ENCODE measurements at regions not wholly inside any gene's neighbourhood (a gene's known extent, or its start where the extent isn't known, plus 50 kb on each side); places are given as distances from the start of the nearest gene placed in this dataset.
A peak's percentile ranks its signal among the peaks of the same experiment; 100 is the strongest.

DNA sequence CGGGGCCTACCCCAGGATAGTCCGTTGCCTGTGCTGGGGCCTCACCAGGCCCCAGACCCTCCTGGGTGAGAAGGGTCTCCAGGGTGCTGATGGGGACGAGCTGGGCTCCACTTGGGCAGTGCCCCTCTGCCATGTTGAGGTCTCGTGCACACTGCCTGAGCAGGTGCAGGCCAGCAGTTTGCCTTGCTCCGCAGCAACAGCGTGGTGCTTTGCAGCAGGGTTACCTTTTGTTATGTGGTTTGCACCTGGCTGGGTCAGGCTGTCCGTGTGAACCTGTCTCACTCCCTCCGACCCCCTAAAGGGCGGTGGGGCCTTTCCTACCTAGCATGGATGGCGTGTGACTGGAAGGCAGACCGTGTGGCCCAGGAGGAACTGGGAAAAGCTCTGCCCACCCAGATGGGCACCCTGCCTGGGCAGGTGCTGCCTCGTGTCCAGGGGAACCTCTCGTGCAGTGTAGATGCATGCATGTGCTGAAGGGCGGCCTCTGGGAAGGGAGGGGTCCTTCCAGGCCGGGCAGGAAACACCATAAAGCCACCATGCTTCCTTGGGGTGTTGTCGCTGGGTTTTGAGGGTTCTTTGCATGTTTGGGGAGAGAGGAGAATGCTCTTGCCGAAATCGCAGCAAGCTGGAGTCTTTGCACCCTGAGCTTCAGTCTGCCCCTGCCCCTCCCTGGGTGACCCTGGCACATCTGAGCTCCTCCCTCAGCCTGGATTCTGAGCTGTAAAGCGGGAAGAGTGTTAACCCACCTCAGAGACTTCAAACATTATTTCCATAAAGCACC lies 75.4 kb upstream of the PPARA start:
- Histone ChIP-seq H2BK12ac (ENCODE audit: insufficient read length, low read depth, low read length) (no peak overlapping the region), H3K14ac (ENCODE audit: insufficient read depth, low read length) (no peak overlapping the region), H4K91ac (ENCODE audit: insufficient read length, low read depth, low read length) (no peak overlapping the region), H2BK20ac (ENCODE audit: low read depth, low read length, poor library complexity, severe bottlenecking) (no peak overlapping the region), H4K20me1 (ENCODE audit: control insufficient read depth, insufficient read depth, insufficient read length) (no peaks in the 10 kb centered on the region), H3K27me3 (ENCODE audit: insufficient read depth, low read length) (peaks cover 2% of the 10 kb centered on the region; the same call in 1 of the 2 replicates), H3K79me1 (ENCODE audit: insufficient read depth, low read depth, low read length, poor library complexity, severe bottlenecking) (no peaks in the 10 kb centered on the region), H2BK15ac (ENCODE audit: low read depth, low read length) (no peak overlapping the region), H3T11ph (ENCODE audit: low read length) (no peak overlapping the region), H3K23ac (ENCODE audit: insufficient read length, low read depth, low read length) (no peak overlapping the region), H2BK5ac (ENCODE audit: insufficient read length, low read length) (no peak overlapping the region), H3K4me1 (ENCODE audit: insufficient read depth, low read length) (peaks cover 19% of the 10 kb centered on the region), H3K27ac (ENCODE audit: insufficient read length, low read depth, low read length) (no peak overlapping the region), H2BK120ac (ENCODE audit: low read depth, low read length, poor library complexity, severe bottlenecking) (no peak overlapping the region), H4K5ac (ENCODE audit: insufficient read length, low read depth, low read length) (no peak overlapping the region), H3K4me2 (ENCODE audit: insufficient read depth, insufficient read length, low read length) (peak overlapping the region; percentile 3), H2AK5ac (ENCODE audit: insufficient read length, low read length) (no peak overlapping the region), H3K56ac (ENCODE audit: insufficient read length, low read depth, low read length) (no peak overlapping the region), H4K8ac (replicated peaks; ENCODE audit: insufficient read length, low read depth, low read length) (no peak overlapping the region), H3K79me2 (ENCODE audit: insufficient read depth, low read length) (peaks cover 31% of the 10 kb centered on the region; the same call in 1 of the 2 replicates), H3K18ac (ENCODE audit: insufficient read length, low read depth, low read length) (no peak overlapping the region), H2AFZ (ENCODE audit: low read length) (no peak overlapping the region), H3K9me3 (ENCODE audit: control insufficient read depth, low read depth, low read length) (no peaks in the 10 kb centered on the region), H3K9ac (ENCODE audit: extremely low read depth, insufficient read length, low read length) (no peak overlapping the region), H3K23me2 (ENCODE audit: insufficient read length, low read depth, low read length, poor library complexity, severe bottlenecking) (peaks cover 4% of the 10 kb centered on the region), H3K4ac (ENCODE audit: low read depth, low read length) (no peak overlapping the region)
- Mint-ChIP-seq H3K27me3 (ENCODE audit: low read depth) (peaks cover 42% of the 10 kb centered on the region), H3K9me3 (no peaks in the 10 kb centered on the region), H3K4me3 (no peak overlapping the region), H3K36me3 (ENCODE audit: insufficient read depth in 1 of 3, low read depth in 3 of 3) (0 out of 7 replicates have a peak, but pooled peaks cover 0 to 1% (median 0%) of the 10 kb centered on the region in 3 experiments), H3K4me1 (peaks cover 18 to 35% of the 10 kb centered on the region in 2 experiments), H3K27ac (no peak overlapping the region)
- no peak for DNase-seq
- TF ChIP-seq, protein P1, sequence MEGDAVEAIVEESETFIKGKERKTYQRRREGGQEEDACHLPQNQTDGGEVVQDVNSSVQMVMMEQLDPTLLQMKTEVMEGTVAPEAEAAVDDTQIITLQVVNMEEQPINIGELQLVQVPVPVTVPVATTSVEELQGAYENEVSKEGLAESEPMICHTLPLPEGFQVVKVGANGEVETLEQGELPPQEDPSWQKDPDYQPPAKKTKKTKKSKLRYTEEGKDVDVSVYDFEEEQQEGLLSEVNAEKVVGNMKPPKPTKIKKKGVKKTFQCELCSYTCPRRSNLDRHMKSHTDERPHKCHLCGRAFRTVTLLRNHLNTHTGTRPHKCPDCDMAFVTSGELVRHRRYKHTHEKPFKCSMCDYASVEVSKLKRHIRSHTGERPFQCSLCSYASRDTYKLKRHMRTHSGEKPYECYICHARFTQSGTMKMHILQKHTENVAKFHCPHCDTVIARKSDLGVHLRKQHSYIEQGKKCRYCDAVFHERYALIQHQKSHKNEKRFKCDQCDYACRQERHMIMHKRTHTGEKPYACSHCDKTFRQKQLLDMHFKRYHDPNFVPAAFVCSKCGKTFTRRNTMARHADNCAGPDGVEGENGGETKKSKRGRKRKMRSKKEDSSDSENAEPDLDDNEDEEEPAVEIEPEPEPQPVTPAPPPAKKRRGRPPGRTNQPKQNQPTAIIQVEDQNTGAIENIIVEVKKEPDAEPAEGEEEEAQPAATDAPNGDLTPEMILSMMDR (conservative IDR thresholded peaks at IDR 0.05): no peak
- WGBS (ENCODE audit: extremely low coverage, insufficient read length, low lambda C conversion rate): no CpG with 5 or more reads among the region's 19 CpGs
